H1 (cell line): ENCODE measurements at regions not wholly inside any gene's neighbourhood (a gene's known extent, or its start where the extent isn't known, plus 50 kb on each side); places are given as distances from the start of the nearest gene placed in this dataset.

ENCODE experiments used
- EZH2 ChIP-seq: fragments of 200-600 bp; sonication (generic); IDR thresholded peaks from 2 replicates; pipeline ENCODE4 v1.7.1; 2012; ENCODE audit warnings: low read depth, mild to moderate bottlenecking, moderate library complexity, low read length, inconsistent platforms; ENCODE audit not compliant: severe bottlenecking
- POLR2A ChIP-seq, 2 experiments: IDR thresholded peaks; 1 replicate in 1 of 2; 2 replicates in 1 of 2; pipeline ENCODE4 v1.6.1; 2011; ENCODE audit warnings: low read depth in 2 of 2, low read length in 2 of 2, mild to moderate bottlenecking in 2 of 2; ENCODE audit errors: control extremely low read depth in 1 of 2
- RAD21 ChIP-seq, 2 experiments: IDR thresholded peaks in 1 of 2; conservative IDR thresholded peaks in 1 of 2; 2 replicates each; pipeline ENCODE4 v1.6.1; 2011; ENCODE audit warnings: low read depth in 2 of 2, low read length in 2 of 2, improper control_type of control experiment in 1 of 2, inconsistent platforms in 1 of 2, mild to moderate bottlenecking in 1 of 2, moderate library complexity in 1 of 2

DNA sequence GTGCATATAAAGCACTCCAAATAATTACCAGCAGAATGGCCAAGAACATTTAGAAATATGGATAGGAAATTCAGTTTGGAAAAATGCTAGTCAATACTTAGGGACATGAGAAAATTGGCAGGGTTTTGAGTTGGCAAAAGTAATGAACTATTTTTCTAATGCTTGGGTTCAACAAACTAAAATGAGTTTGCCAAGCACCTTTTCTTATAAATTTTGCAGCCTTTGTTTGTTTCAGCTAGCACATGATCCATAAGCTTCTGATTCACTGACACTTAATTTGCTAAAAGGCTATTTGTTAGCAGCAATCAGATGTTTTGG is 324.8 kb downstream of the QKI start:
- no peak for TF ChIP-seq POLR2A (IDR thresholded peaks at IDR 0.05; ENCODE audit: control extremely low read depth in 1 of 2, low read depth in 2 of 2, low read length in 2 of 2)
- TF ChIP-seq RAD21 (IDR thresholded peaks at IDR 0.05 in 1 of 2, conservative IDR thresholded peaks at IDR 0.05 in 1 of 2; ENCODE audit: low read depth in 2 of 2, low read length in 2 of 2), result no peak
- TF ChIP-seq EZH2, result no peak
